ENCODE measurements at regions not wholly inside any gene's neighbourhood (a gene's known extent, or its start where the extent isn't known, plus 50 kb on each side); places are given as distances from the start of the nearest gene placed in this dataset.
A peak's percentile ranks its signal among the peaks of the same experiment; 100 is the strongest.

- intact Hi-C loops (cut with DNase I) = no loop called here
- no peak for ATAC-seq (ENCODE audit: poor library complexity)
These were observed 108.0 kb upstream of the ST6GALNAC5 start for GRCh38 chr1:76759171-76759860.

GRCh38 chr1:76759950-76760349 lies 107.3 kb upstream of the ST6GALNAC5 start:
- intact Hi-C loops (cut with DNase I) = no loop called here

More at GRCh38 chr1:76759171-76759860, 108.0 kb upstream of the ST6GALNAC5 start:
- no peak for DNase-seq

GRCh38 chr1:76763738-76764137 lies 103.5 kb upstream of the ST6GALNAC5 start:
- intact Hi-C loops (cut with DNase I) = no loop called here
- ATAC-seq (ENCODE audit: poor library complexity) (no peak), DNase-seq (no peak)

More at GRCh38 chr1:76759950-76760349, 107.3 kb upstream of the ST6GALNAC5 start:
- DNase-seq = peak; percentile 45
- ATAC-seq (ENCODE audit: poor library complexity) = no peak

DNA sequence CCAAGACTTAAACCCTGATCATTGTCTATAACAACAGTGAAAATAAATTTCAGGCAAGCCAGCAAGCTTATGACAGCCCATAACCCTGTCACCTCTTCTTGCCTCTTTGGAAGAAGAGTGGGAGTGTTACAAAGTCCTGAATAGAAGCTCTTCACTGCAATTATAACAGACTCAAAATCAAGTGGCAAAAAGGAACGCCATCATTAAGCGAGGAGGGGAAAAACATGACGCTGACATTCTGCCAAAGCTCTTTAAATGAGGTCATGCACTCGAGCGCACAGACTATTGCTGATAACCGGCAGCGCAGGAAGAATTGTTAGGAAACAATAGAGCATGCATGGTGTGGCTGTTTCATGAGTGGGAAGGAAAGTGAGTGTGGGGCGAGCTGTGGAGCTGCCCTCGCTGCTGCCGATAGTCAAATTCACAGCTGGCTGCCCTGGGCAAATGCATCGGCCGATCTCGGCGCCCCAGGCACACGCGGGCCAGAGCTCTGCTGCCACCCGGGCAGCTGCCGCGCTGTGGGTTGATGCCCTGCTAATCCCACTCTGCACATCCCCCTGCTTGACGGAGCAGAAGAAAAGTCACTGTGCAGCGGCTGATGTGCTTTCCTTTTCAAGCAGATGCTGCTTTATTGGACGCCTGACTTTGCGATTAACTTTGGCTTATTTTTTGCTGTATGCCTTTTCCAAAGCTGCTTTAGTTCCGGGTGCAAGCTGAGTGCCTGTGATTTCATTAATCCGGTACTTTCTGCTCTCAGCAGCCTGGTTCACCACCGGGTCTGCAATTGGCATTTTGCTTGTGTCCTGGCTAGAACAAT lies 102.4 kb upstream of the ST6GALNAC5 start:
- intact Hi-C loops (cut with DNase I) = no loop called here
- DNase-seq (peak; percentile 37), ATAC-seq (ENCODE audit: poor library complexity) (peak; percentile 70)

GRCh38 chr1:76766381-76766780 lies 100.9 kb upstream of the ST6GALNAC5 start:
- intact Hi-C loops (cut with DNase I) = no loop called here

GRCh38 chr1:76769911-76770310 lies 97.4 kb upstream of the ST6GALNAC5 start:
- intact Hi-C loops (cut with DNase I) = no loop called here
- ATAC-seq (ENCODE audit: poor library complexity) (no peak), DNase-seq (no peak)

More at GRCh38 chr1:76766381-76766780, 100.9 kb upstream of the ST6GALNAC5 start:
- no peak for ATAC-seq (ENCODE audit: poor library complexity)
- DNase-seq = no peak

- ATAC-seq (ENCODE audit: poor library complexity) = no peak
- no peak for DNase-seq
- intact Hi-C loops (cut with DNase I) = no loop called here
These were observed 96.3 kb upstream of the ST6GALNAC5 start for GRCh38 chr1:76770979-76771378.

- no peak for DNase-seq
- ATAC-seq (ENCODE audit: poor library complexity) = no peak
- intact Hi-C loops (cut with DNase I) = no loop called here
These were observed 85.8 kb upstream of the ST6GALNAC5 start for GRCh38 chr1:76781447-76781846.

DNA sequence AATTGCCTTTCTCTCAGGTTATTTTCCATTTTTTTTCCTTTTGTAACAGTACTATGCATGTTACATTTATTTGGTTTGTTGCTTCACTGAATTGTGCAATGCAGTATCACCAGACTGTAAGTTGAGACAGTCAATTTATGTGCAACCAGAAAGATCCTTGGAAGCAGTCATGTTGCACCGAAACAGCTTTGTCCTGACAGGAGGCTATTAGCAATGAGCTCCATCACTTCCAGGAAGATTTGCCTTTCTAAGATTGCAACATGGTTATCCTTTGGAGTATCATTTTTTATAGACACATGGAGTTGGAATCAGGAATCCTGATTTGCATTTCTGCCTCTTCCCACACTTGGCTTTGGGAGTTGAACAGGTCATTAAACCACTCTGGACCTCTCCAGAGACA lies 84.5 kb upstream of the ST6GALNAC5 start:
- DNase-seq (no peak), ATAC-seq (ENCODE audit: poor library complexity) (no peak)
- intact Hi-C loops (cut with DNase I) = no loop called here

DNA sequence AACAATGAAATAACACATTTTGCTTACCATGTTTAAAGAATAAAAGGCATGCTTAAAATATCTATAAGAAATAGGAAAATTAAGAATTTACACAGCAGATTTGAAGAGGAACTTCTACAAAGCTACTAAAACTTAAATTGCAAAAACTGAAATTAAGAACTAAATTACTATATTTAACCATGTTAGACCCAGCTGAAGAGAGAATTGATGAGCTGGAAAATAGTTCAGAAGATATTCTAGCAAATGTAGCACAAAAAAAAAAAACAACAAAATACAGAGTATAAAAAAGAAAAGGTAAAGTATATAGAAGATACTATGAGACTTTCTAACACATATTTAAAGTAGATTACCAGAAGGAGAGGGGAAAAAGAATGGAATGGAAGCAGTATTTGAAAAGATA lies 82.8 kb upstream of the ST6GALNAC5 start:
- ATAC-seq (ENCODE audit: poor library complexity) = no peak
- no peak for DNase-seq
- intact Hi-C loops (cut with DNase I) = no loop called here

DNA sequence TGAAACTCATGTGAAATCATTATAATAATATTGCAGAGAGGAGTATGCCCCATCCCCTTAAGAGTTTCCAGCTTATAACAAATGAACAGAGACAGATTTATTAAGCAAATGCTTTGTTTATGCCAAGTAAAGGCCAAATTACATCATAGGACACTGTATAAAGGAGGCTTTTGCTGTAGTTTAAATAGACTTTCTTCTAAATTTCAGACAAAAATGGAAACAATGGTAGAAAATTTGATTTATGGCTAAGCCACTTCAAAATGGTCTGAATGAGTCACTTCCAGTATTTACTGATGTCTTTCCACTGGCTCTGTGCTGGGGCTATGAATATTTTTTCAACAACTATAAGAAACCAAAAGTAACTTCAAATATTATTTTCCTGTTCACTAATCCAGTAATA lies 81.1 kb upstream of the ST6GALNAC5 start:
- intact Hi-C loops (cut with DNase I) = no loop called here
- no peak for DNase-seq
- no peak for ATAC-seq (ENCODE audit: poor library complexity)

- ATAC-seq (ENCODE audit: poor library complexity) = no peak
- intact Hi-C loops (cut with DNase I) = no loop called here
- no peak for DNase-seq
These were observed 73.7 kb upstream of the ST6GALNAC5 start for GRCh38 chr1:76793594-76793993.

DNA sequence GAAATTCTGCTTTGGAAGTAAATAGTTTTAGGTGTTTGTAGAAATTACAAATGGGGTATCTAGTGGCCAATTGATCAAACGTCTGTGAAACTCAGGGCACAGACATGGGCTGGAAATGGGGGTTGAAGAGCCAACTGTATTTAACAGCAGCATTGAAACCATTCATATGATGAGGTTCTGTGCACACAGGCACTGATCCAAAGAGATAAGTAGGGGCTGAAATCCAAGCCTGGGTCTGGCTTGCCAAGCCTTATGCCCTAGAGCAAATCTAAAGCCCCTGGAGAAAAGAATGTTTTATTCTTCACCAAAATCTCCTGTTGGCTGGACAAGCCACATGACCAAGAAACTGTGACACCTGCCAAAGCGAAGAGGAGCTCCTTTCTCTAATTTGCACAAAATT lies 67.6 kb upstream of the ST6GALNAC5 start:
- DNase-seq = no peak
- ATAC-seq (ENCODE audit: poor library complexity) = no peak
- intact Hi-C loops (cut with DNase I) = no loop called here

GRCh38 chr1:76802094-76802493 lies 65.2 kb upstream of the ST6GALNAC5 start:
- no peak for DNase-seq
- intact Hi-C loops (cut with DNase I) = no loop called here
- no peak for ATAC-seq (ENCODE audit: poor library complexity)

DNA sequence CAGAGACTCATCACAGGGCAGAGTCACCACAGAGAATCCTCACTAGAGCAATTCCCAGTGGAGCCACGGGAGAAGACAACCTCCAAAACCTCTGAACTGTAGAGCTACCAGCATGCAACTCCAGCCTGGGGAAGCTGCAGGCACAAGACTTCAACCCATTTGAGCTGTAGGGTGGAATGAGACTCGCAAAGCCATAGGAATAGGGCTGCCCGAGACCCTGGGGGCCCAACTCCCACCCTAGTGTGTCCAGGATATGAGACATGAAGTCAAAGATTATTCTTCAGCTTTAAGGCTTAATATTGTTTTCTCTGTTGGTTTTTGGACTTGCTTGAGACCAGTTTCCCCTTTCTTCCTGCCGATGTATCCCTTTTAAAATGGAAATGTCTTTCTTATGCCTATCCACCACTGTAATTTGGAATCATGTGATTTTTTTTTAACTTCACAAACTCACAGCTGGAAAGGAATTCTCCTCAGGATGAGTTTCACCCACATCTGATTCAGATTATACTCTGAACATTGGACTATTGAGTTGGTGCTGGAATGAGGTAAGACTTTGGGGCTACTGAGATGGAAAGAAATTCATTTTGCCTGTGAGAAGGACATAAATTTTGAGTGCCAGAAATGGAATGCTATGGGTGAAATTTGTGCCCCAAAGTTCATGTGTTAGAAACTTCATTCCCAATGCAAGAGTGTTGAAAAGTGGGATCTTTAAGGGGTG lies 59.6 kb upstream of the ST6GALNAC5 start:
- intact Hi-C loops (cut with DNase I) = no loop called here
- DNase-seq (no peak), ATAC-seq (ENCODE audit: poor library complexity) (no peak)

Measured in Right ventricle myocardium superior (tissue), 1 donor.